K562 (cell line): ENCODE measurements at regions not wholly inside any gene's neighbourhood (a gene's known extent, or its start where the extent isn't known, plus 50 kb on each side); places are given as distances from the start of the nearest gene placed in this dataset.

Experiments
- ATAC-seq: fragments of 200-7000 bp; cut with Tn5 transposase; 3 replicates; pipeline ENCODE4 v1.9.1; 2020; ENCODE audit warnings: moderate library complexity
- BruUV-seq: library from RNA; stranded (reverse); fragments of 400-500 nt; replicated peaks from 2 replicates; lab custom pipeline; 2021; lab: Mats Ljungman, UMichigan
- CTCF ChIA-PET: fragments of 300-600 bp; formaldehyde crosslinking; extraction: SDS; loops from one replicate; lab custom pipeline; 2021; ENCODE audit warnings: low intra/inter-chr PET ratio; lab: Yijun Ruan, JAX
- POLR2A ChIA-PET: fragments of 300-600, 350-650 bp; sonication (Branson Sonifier 250); formaldehyde crosslinking; extraction: SDS; loops from one replicate; lab custom pipeline; 2021; ENCODE audit warnings: antibody characterized with exemption, inconsistent platforms; lab: Yijun Ruan, JAX
- DNase-seq, 4 experiments: peaks; one replicate each; pipeline versions ENCODE4 v3.0.0 to v3.0.0-alpha.2; 2011 to 2018; ENCODE audit warnings: low spot score in 3 of 4, mixed read lengths in 3 of 4; ENCODE audit errors: extremely low read depth in 1 of 4
- FAIRE-seq: peaks from 2 replicates; lab custom pipeline; 2011; peaks lifted over from hg19 to GRCh38; lab: Jason Lieb, UNC
- H2AFZ ChIP-seq: 2 replicates; pipeline ENCODE4 v1.6.0; 2011; ENCODE audit warnings: low read depth, low read length, control low read depth, inconsistent platforms
- H3K27ac ChIP-seq: fragments of 200-600 bp; 3 replicates; pipeline ENCODE4 v1.8.0; 2011; ENCODE audit warnings: low read depth, mild to moderate bottlenecking, control low read depth, inconsistent platforms, low read length, moderate library complexity, mixed read lengths; ENCODE audit errors: extremely low read depth
- H3K27me3 ChIP-seq, 2 experiments: fragments of 300-600 bp in 1 of 2; 2 replicates in 1 of 2; 3 replicates in 1 of 2; pipeline versions ENCODE4 v1.6.0 to v1.8.0; 2011; ENCODE audit warnings: inconsistent platforms in 2 of 2, low read length in 2 of 2, mild to moderate bottlenecking in 1 of 2, mixed read lengths in 1 of 2, moderate library complexity in 1 of 2; ENCODE audit not compliant: control insufficient read depth in 2 of 2, insufficient read depth in 2 of 2
- H3K36me3 ChIP-seq: fragments of 300-600 bp; 3 replicates; pipeline ENCODE4 v1.8.0; 2011; ENCODE audit warnings: mild to moderate bottlenecking, low read length, inconsistent platforms; ENCODE audit not compliant: control insufficient read depth, insufficient read depth
- H3K4me1 ChIP-seq, 2 experiments: fragments of 200-600 bp in 1 of 2; replicated peaks in 1 of 2; 2 replicates in 1 of 2; 3 replicates in 1 of 2; pipeline versions ENCODE4 v1.5.1 to v1.8.0; 2011; ENCODE audit warnings: inconsistent platforms in 2 of 2, low read length in 2 of 2, mild to moderate bottlenecking in 1 of 2, mixed read lengths in 1 of 2, moderate library complexity in 1 of 2; ENCODE audit not compliant: control insufficient read depth in 2 of 2, insufficient read depth in 2 of 2
- H3K4me2 ChIP-seq: 2 replicates; pipeline ENCODE4 v1.6.1; 2011; ENCODE audit warnings: low read length, control low read depth, inconsistent platforms, mixed read lengths; ENCODE audit not compliant: insufficient read depth
- H3K4me3 ChIP-seq: fragments of 200-600 bp; sonication (generic), shearing (Covaris generic); 2 replicates; pipeline ENCODE4 v1.5.1; 2016; ENCODE audit warnings: control low read depth, inconsistent platforms
- H3K79me2 ChIP-seq: fragments of 200-600 bp; 3 replicates; pipeline ENCODE4 v1.8.0; 2011; ENCODE audit warnings: low read length, inconsistent platforms; ENCODE audit not compliant: control insufficient read depth, insufficient read depth
- H3K9ac ChIP-seq, 2 experiments: 2 replicates each; pipeline versions ENCODE4 v1.6.0 to v1.6.1; 2011; ENCODE audit warnings: low read depth in 2 of 2, low read length in 2 of 2, control low read depth in 1 of 2, inconsistent platforms in 1 of 2, mild to moderate bottlenecking in 1 of 2, mixed read lengths in 1 of 2; ENCODE audit not compliant: insufficient read depth in 1 of 2
- H3K9me1 ChIP-seq: one replicate; pipeline ENCODE4 v1.6.0; 2011; ENCODE audit warnings: inconsistent platforms, mild to moderate bottlenecking, low read length, moderate library complexity; ENCODE audit not compliant: control insufficient read depth, insufficient read depth
- H3K9me3 ChIP-seq: replicated peaks from 2 replicates; pipeline ENCODE4 v1.5.1; 2011; ENCODE audit warnings: low read depth, low read length, inconsistent platforms; ENCODE audit not compliant: control insufficient read depth, insufficient read depth
- H4K20me1 ChIP-seq: replicated peaks from 2 replicates; pipeline ENCODE4 v1.6.1; 2011; ENCODE audit warnings: low read length, inconsistent platforms, mixed read lengths; ENCODE audit not compliant: control insufficient read depth, insufficient read depth
- CBFB ChIP-seq: sonication (generic); formaldehyde crosslinking; IDR thresholded peaks from 2 replicates; pipeline ENCODE4 v1.4.0; 2020; ENCODE audit warnings: mild to moderate bottlenecking, missing genetic modification reagents
- GATAD2A ChIP-seq: fragments of 450-650 bp; IDR thresholded peaks from 2 replicates; pipeline ENCODE4 v1.6.1; 2017
- GTF2E2 ChIP-seq: fragments of 200-800 bp; sonication (Bioruptor generic); IDR thresholded peaks from 2 replicates; pipeline ENCODE4 v1.6.1; 2016; ENCODE audit warnings: missing genetic modification characterization, missing compliant biosample characterization
- ILF3 ChIP-seq: fragments of 450-650 bp; IDR thresholded peaks from 2 replicates; pipeline ENCODE4 v1.6.1; 2018; ENCODE audit warnings: antibody characterized with exemption, mild to moderate bottlenecking, moderate library complexity, borderline replicate concordance
- KLF10 ChIP-seq: fragments of 250-450 bp; sonication (Bioruptor Pico); IDR thresholded peaks from 2 replicates; pipeline ENCODE4 v1.6.1; 2021; ENCODE audit warnings: matching md5 sums
- PTBP1 ChIP-seq: fragments of 200-400 bp; formaldehyde crosslinking; IDR thresholded peaks from 2 replicates; pipeline ENCODE4 v1.6.1; 2017; ENCODE audit warnings: low read depth, low read length
- TFAM ChIP-seq: fragments of 250-450 bp; sonication (Bioruptor Pico); conservative IDR thresholded peaks from 2 replicates; pipeline ENCODE4 v1.5.0; 2021; ENCODE audit warnings: mild to moderate bottlenecking, moderate library complexity
- THRAP3 ChIP-seq: fragments of 450-650 bp; IDR thresholded peaks from 2 replicates; pipeline ENCODE4 v1.6.1; 2016; ENCODE audit warnings: mild to moderate bottlenecking, inconsistent platforms, borderline replicate concordance
- ZNF143 ChIP-seq: sonication (generic); formaldehyde crosslinking; IDR thresholded peaks from 2 replicates; pipeline ENCODE4 v1.9.0; 2022; ENCODE audit warnings: mild to moderate bottlenecking, missing genetic modification reagents
- WGBS: fragments of 100-300 bp; shearing (Covaris generic); methylation state at CpG from one replicate; pipeline ENCODE4 v1.1.6; 2016; ENCODE audit warnings: low coverage, mixed read lengths; ENCODE audit not compliant: insufficient coverage; ENCODE audit errors: missing lambda C conversion rate; 5-methylcytosine and 5-hydroxymethylcytosine counted together
- in situ Hi-C: fragments of 300-500 bp; cut with MboI; formaldehyde crosslinking; loops from 4 replicates; pipeline ENCODE4 v1.15.0; 2018; ENCODE audit warnings: inconsistent platforms, mixed read lengths
- intact Hi-C: fragments of 100-400 bp; cut with micrococcal nuclease; formaldehyde crosslinking; loops from 2 replicates; pipeline ENCODE4 v1.14.2; 2022
- TF ChIP-seq, protein P1 (sequence below): fragments of 250-450 bp; sonication (Bioruptor Pico); IDR thresholded peaks from 2 replicates; pipeline ENCODE4 v1.8.0; 2021; ENCODE audit warnings: moderate library complexity, mild to moderate bottlenecking, inconsistent platforms
- TF ChIP-seq, protein P2 (sequence below), 2 experiments: fragments of 450-650 bp; conservative IDR thresholded peaks; 2 replicates each; pipeline ENCODE4 v1.6.1; 2017; ENCODE audit warnings: mild to moderate bottlenecking in 2 of 2, moderate library complexity in 2 of 2
- TF ChIP-seq, protein P3 (sequence below): fragments of 450-650 bp; IDR thresholded peaks from 2 replicates; pipeline ENCODE4 v1.7.1; 2018; ENCODE audit warnings: mild to moderate bottlenecking, low read depth; ENCODE audit not compliant: partially characterized antibody

DNA sequence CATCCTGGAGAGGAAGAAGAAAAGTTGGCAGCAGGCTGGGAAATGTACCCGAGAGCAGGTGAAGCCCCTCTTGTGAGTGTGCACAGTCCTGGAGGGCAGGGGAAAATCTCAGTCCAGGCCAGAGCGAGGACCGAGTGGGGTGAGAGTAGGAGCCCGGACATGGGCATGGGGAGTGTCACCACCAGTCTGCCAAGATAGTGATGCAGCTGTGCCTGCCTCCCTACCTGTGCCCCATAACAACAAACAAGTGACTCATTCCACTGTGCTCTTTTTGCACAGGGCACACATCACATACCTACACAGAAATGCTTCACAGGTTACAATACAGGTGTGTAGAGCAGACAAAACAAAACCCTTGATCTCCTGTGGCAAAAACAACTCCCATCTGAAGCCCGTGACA, 205.9 kb upstream of the PELI2 start:
- no peaks in the 10 kb centered on the region for H3K79me2 ChIP-seq
- WGBS, result 0% methylated on average over 2 of the region's 5 CpGs
- H3K27ac ChIP-seq, result no peak overlapping the region
- no peak for DNase-seq
- FAIRE-seq, result no peak
- no TSS peak for BruUV-seq
- no peak overlapping the region for H3K4me3 ChIP-seq
- POLR2A ChIA-PET, result no interaction called here
- CTCF ChIA-PET, result no interaction called here
- no peaks in the 10 kb centered on the region for H4K20me1 ChIP-seq
- no peaks in the 10 kb centered on the region for H3K9me3 ChIP-seq
- no peak overlapping the region for H3K4me2 ChIP-seq
- no peaks in the 10 kb centered on the region for H3K4me1 ChIP-seq
- no peak overlapping the region for H2AFZ ChIP-seq
- no peak for ATAC-seq
- no peaks in the 10 kb centered on the region for H3K9me1 ChIP-seq
- no peaks in the 10 kb centered on the region; a peak in 1 of 5 replicates for H3K27me3 ChIP-seq
- no peak overlapping the region for H3K9ac ChIP-seq
- intact Hi-C loops, result no loop called here
- in situ Hi-C loops, result no loop called here
- H3K36me3 ChIP-seq, result no peaks in the 10 kb centered on the region
- TF ChIP-seq TFAM (CRISPR knock-in tag) (no peak), ZNF143 (CRISPR knock-in tag) (no peak)
- TF ChIP-seq, protein P1, sequence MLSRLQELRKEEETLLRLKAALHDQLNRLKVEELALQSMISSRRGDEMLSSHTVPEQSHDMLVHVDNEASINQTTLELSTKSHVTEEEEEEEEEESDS (CRISPR knock-in tag), result no peak

DNA sequence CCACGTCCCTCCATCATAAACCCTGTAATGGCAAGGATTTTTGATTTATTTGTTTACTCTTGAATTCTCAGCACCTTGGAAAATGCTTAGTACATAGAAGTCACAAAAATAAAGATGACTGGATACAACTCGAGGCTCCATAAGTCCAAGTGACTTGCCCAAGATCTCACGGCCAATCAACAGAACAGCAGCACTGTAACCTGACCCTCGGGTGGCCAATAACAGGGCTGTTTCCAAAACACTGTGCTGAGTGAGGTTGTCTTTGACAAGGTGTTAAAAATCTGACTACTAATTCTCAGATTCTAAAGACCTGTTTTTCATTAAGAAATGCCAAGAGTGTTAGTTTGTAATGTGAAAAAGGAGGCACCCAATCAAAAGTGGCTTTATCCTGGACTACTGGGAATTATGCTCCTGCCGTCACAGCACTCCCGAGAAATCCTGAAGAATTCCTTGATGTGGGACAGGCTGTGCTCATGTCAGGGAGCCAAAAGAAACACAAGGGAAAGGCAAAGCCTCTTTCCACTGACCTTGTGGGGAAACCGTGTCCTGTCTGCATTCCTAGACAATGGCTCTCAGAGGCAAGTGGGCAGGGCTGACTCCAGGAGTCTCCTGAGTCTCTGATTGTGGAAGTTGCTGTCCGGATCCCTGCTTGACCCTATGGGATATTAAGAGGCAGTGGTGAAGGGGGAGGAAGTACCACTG, 204.7 kb upstream of the PELI2 start:
- H3K79me2 ChIP-seq, result no peaks in the 10 kb centered on the region
- H3K4me2 ChIP-seq, result no peak overlapping the region
- 0% methylated on average over 7 of the region's 8 CpGs for WGBS
- no peak overlapping the region for H3K9ac ChIP-seq
- no peak overlapping the region for H3K27ac ChIP-seq
- intact Hi-C loops (no loop called here), in situ Hi-C loops (no loop called here)
- ATAC-seq (no peak), FAIRE-seq (no peak), DNase-seq (no peak)
- POLR2A ChIA-PET, result no interaction called here
- no peaks in the 10 kb centered on the region for H4K20me1 ChIP-seq
- no peaks in the 10 kb centered on the region for H3K9me3 ChIP-seq
- no peak overlapping the region for H3K4me3 ChIP-seq
- H2AFZ ChIP-seq, result no peak overlapping the region
- no peaks in the 10 kb centered on the region for H3K4me1 ChIP-seq
- H3K27me3 ChIP-seq, result no peaks in the 10 kb centered on the region; a peak in 1 of 5 replicates
- no peak for TF ChIP-seq KLF10
- TF ChIP-seq ILF3, result no peak
- TF ChIP-seq GATAD2A, result no peak
- TF ChIP-seq, protein P2, sequence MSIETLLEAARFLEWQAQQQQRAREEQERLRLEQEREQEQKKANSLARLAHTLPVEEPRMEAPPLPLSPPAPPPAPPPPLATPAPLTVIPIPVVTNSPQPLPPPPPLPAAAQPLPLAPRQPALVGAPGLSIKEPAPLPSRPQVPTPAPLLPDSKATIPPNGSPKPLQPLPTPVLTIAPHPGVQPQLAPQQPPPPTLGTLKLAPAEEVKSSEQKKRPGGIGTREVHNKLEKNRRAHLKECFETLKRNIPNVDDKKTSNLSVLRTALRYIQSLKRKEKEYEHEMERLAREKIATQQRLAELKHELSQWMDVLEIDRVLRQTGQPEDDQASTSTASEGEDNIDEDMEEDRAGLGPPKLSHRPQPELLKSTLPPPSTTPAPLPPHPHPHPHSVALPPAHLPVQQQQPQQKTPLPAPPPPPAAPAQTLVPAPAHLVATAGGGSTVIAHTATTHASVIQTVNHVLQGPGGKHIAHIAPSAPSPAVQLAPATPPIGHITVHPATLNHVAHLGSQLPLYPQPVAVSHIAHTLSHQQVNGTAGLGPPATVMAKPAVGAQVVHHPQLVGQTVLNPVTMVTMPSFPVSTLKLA (conservative IDR thresholded peaks at IDR 0.05), result no peak
- TF ChIP-seq, protein P3, sequence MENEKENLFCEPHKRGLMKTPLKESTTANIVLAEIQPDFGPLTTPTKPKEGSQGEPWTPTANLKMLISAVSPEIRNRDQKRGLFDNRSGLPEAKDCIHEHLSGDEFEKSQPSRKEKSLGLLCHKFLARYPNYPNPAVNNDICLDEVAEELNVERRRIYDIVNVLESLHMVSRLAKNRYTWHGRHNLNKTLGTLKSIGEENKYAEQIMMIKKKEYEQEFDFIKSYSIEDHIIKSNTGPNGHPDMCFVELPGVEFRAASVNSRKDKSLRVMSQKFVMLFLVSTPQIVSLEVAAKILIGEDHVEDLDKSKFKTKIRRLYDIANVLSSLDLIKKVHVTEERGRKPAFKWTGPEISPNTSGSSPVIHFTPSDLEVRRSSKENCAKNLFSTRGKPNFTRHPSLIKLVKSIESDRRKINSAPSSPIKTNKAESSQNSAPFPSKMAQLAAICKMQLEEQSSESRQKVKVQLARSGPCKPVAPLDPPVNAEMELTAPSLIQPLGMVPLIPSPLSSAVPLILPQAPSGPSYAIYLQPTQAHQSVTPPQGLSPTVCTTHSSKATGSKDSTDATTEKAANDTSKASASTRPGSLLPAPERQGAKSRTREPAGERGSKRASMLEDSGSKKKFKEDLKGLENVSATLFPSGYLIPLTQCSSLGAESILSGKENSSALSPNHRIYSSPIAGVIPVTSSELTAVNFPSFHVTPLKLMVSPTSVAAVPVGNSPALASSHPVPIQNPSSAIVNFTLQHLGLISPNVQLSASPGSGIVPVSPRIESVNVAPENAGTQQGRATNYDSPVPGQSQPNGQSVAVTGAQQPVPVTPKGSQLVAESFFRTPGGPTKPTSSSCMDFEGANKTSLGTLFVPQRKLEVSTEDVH, result no peak
- TF ChIP-seq THRAP3, result no peak
- no peak for TF ChIP-seq CBFB (CRISPR knock-in tag)
- no peak for TF ChIP-seq PTBP1
- TF ChIP-seq GTF2E2 (tag), result no peak
- BruUV-seq, result no TSS peak
- CTCF ChIA-PET, result no interaction called here
- no peaks in the 10 kb centered on the region for H3K9me1 ChIP-seq
- no peaks in the 10 kb centered on the region for H3K36me3 ChIP-seq
